Osteoblast (primary cell): ENCODE measurements at regions not wholly inside any gene's neighbourhood (a gene's known extent, or its start where the extent isn't known, plus 50 kb on each side); places are given as distances from the start of the nearest gene placed in this dataset.
"Not testable (repeated sequence)": the region's sequence is repeated elsewhere in the genome, so short reads cannot be mapped to it uniquely, and the experiment has no call there.

Source experiments
- DNase-seq: peaks from one replicate; pipeline ENCODE4 v3.0.0; 2011; ENCODE audit warnings: low spot score, mixed read lengths; ENCODE audit not compliant: insufficient read length; ENCODE audit errors: missing footprints
- H2AFZ ChIP-seq: 2 replicates; pipeline ENCODE4 v1.6.0; 2011; ENCODE audit warnings: mild to moderate bottlenecking, low read length
- H3K27ac ChIP-seq: 2 replicates; pipeline ENCODE4 v1.5.1; 2011; ENCODE audit warnings: mild to moderate bottlenecking, low read depth, low read length, moderate library complexity
- H3K27me3 ChIP-seq: 2 replicates; pipeline ENCODE4 v1.6.0; 2012; ENCODE audit warnings: mild to moderate bottlenecking, control low read depth, inconsistent platforms, low read length, moderate library complexity; ENCODE audit not compliant: insufficient read depth
- H3K36me3 ChIP-seq: 2 replicates; pipeline ENCODE4 v1.5.1; 2011; ENCODE audit warnings: mild to moderate bottlenecking, low read length, control low read depth, moderate library complexity; ENCODE audit not compliant: insufficient read depth
- H3K4me1 ChIP-seq: 2 replicates; pipeline ENCODE4 v1.5.1; 2011; ENCODE audit warnings: mild to moderate bottlenecking, low read length, control low read depth, moderate library complexity; ENCODE audit not compliant: insufficient read depth
- H3K4me2 ChIP-seq: 2 replicates; pipeline ENCODE4 v1.6.0; 2011; ENCODE audit warnings: mild to moderate bottlenecking, low read length; ENCODE audit not compliant: insufficient read depth
- H3K4me3 ChIP-seq: fragments of 200-600 bp; sonication (generic); 3 replicates; pipeline ENCODE4 v1.5.1; 2012; ENCODE audit warnings: mild to moderate bottlenecking, low read length, inconsistent platforms; ENCODE audit not compliant: insufficient read depth
- H3K79me2 ChIP-seq: 2 replicates; pipeline ENCODE4 v1.6.0; 2012; ENCODE audit warnings: mild to moderate bottlenecking, low read length, control low read depth, inconsistent platforms; ENCODE audit not compliant: insufficient read depth
- H3K9me3 ChIP-seq: 2 replicates; pipeline ENCODE4 v1.5.1; 2011; ENCODE audit warnings: low read depth, low read length, control low read depth
- H4K20me1 ChIP-seq: 2 replicates; pipeline ENCODE4 v1.6.0; 2012; ENCODE audit warnings: mild to moderate bottlenecking, low read length, control low read depth; ENCODE audit not compliant: insufficient read depth
- TF ChIP-seq, protein P1 (sequence below): IDR thresholded peaks from 2 replicates; pipeline ENCODE4 v1.5.1; 2011; ENCODE audit warnings: mild to moderate bottlenecking, low read depth, low read length, moderate library complexity; ENCODE audit errors: extremely low read depth

DNA sequence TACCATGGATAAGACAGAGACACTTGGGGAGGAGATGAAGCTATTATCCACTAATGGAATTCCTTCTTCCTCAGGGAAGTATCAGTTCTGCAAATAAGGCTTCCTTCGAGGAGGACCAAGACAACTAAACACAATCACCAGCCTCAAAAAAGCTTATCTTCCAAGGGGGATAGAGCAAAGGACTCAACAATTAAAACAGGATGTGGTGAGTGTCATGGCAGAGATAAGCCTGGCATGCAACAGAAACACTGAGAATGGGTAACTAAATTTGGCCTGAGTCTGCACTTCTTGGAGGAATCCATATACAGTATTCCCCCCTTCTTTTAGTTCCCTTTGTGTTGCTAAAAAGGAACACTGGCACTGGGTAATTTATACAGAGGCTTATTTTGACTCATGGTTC is 1285.2 kb downstream of the GATA3 start:
- no peaks in the 10 kb centered on the region for H4K20me1 ChIP-seq
- H3K27ac ChIP-seq = no peak overlapping the region
- TF ChIP-seq, protein P1, sequence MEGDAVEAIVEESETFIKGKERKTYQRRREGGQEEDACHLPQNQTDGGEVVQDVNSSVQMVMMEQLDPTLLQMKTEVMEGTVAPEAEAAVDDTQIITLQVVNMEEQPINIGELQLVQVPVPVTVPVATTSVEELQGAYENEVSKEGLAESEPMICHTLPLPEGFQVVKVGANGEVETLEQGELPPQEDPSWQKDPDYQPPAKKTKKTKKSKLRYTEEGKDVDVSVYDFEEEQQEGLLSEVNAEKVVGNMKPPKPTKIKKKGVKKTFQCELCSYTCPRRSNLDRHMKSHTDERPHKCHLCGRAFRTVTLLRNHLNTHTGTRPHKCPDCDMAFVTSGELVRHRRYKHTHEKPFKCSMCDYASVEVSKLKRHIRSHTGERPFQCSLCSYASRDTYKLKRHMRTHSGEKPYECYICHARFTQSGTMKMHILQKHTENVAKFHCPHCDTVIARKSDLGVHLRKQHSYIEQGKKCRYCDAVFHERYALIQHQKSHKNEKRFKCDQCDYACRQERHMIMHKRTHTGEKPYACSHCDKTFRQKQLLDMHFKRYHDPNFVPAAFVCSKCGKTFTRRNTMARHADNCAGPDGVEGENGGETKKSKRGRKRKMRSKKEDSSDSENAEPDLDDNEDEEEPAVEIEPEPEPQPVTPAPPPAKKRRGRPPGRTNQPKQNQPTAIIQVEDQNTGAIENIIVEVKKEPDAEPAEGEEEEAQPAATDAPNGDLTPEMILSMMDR = no peak
- no peaks in the 10 kb centered on the region for H3K79me2 ChIP-seq
- no peaks in the 10 kb centered on the region for H3K9me3 ChIP-seq
- H3K4me3 ChIP-seq = no peak overlapping the region
- no peak overlapping the region for H3K4me2 ChIP-seq
- H2AFZ ChIP-seq = no peak overlapping the region
- H3K36me3 ChIP-seq = no peaks in the 10 kb centered on the region
- H3K4me1 ChIP-seq = no peaks in the 10 kb centered on the region
- DNase-seq = no peak
- no peaks in the 10 kb centered on the region for H3K27me3 ChIP-seq

DNA sequence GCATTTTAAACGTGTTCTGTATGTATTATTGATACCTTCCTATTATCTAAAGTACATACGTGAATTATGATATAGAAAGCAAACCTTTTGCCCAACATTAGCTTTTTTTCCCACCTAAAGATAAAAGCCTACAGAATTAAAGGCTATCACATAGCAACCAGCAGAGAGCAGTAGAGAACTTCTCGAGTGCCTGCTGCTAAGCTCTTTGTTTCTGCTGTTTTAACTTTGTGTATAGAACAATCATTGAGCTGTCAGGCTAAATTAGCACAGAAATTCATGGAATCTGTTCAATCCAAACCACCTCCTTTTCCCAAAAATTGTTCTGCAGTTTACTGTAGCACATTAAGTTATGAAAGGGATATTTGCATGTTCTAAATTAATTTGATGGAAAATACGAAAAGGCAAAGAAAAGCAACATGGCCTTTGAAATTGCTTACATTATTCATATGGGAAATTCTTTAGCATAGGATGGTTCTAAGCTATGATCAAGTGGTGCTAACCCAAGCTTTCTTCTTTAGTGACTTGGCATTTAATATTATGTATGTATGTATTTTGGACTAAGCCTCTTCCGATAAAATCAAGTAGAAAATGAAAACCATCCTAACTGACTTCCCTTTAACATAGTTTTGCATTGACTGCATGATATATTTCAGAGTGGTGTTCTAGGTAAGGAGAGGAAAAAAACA is 1288.5 kb downstream of the GATA3 start:
- H3K9me3 ChIP-seq = no peaks in the 10 kb centered on the region
- no peaks in the 10 kb centered on the region for H3K79me2 ChIP-seq
- H3K27ac ChIP-seq = no peak overlapping the region
- TF ChIP-seq, protein P1 = peak; percentile 63
- H3K4me2 ChIP-seq = no peak overlapping the region
- H3K36me3 ChIP-seq = no peaks in the 10 kb centered on the region
- H3K27me3 ChIP-seq = no peaks in the 10 kb centered on the region
- no peak overlapping the region for H2AFZ ChIP-seq
- no peaks in the 10 kb centered on the region for H3K4me1 ChIP-seq
- DNase-seq = peak; percentile 30
- H4K20me1 ChIP-seq = no peaks in the 10 kb centered on the region
- H3K4me3 ChIP-seq = no peak overlapping the region

DNA sequence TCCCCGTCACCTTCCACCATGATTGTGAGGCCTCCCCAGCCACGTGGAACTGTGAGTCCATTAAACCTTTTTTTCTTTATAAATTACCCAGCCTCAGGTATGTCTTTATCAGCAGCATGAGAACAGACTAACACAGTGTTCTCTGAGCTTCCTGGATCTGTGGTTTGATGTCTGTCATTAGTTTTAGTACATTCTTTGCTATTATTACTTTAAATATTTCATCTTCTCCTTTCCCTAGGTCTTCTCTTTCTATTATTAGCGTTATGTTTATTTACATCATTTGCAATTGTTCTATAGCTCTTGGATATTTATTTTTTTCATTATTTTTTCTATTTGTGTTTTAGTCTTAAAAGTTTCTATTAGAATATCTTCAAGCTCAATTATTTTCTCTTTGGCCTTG is 1293.4 kb downstream of the GATA3 start:
- H2AFZ ChIP-seq, H3K4me1 ChIP-seq, H3K4me3 ChIP-seq, H3K4me2 ChIP-seq, H3K9me3 ChIP-seq, DNase-seq, H3K79me2 ChIP-seq, H3K27me3 ChIP-seq, H4K20me1 ChIP-seq, H3K36me3 ChIP-seq, H3K27ac ChIP-seq: not testable (repeated sequence)

DNA sequence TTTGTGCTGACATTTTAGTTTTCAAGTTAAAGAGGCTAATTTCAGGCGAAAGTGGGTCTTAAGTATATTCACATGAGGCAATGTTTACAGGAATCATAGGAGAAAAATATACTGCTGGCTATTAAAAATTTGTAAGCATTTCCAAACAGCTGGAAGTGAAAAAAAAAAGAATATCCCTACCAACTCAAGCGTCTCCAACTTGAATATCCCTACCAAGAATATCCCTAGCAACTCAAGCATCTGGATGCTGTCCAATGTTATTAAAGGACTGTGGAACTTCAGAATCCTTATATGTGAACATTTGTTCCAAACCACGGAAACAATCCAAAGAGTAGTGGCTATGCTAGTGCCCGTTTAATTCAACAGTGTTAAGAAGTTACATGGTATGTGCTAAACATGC is 1303.0 kb downstream of the GATA3 start:
- DNase-seq = no peak
- Histone ChIP-seq H3K27ac (no peak overlapping the region), H4K20me1 (no peaks in the 10 kb centered on the region), H3K4me3 (no peak overlapping the region), H3K9me3 (no peaks in the 10 kb centered on the region), H2AFZ (no peak overlapping the region), H3K4me2 (no peak overlapping the region), H3K4me1 (no peaks in the 10 kb centered on the region), H3K36me3 (no peaks in the 10 kb centered on the region), H3K27me3 (no peaks in the 10 kb centered on the region), H3K79me2 (no peaks in the 10 kb centered on the region)
- TF ChIP-seq, protein P1 = no peak
